ENCODE measurements at regions not wholly inside any gene's neighbourhood (a gene's known extent, or its start where the extent isn't known, plus 50 kb on each side); places are given as distances from the start of the nearest gene placed in this dataset.

- H3K9me3 ChIP-seq (replicated peaks in 1 of 2; ENCODE audit: control insufficient read depth in 1 of 2, insufficient read depth in 1 of 2, low read length in 2 of 2): peaks cover 25 to 32% of the 10 kb centered on the region in 2 donors
- H3K36me3 Mint-ChIP-seq: no peaks in the 10 kb centered on the region
- H3K36me3 ChIP-seq (replicated peaks in 1 of 2; ENCODE audit: control insufficient read depth in 1 of 2, insufficient read depth in 2 of 2, low read length in 2 of 2): no peaks in the 10 kb centered on the region
- H3K27ac ChIP-seq (ENCODE audit: low read depth in 1 of 2, low read length in 2 of 2): no peak overlapping the region
- WGBS (ENCODE audit: insufficient coverage): 97% methylated on average over 16 of the region's 43 CpGs
- H3K4me3 ChIP-seq (replicated peaks in 1 of 3; ENCODE audit: low read depth in 2 of 3, low read length in 3 of 3): no peak overlapping the region
- peaks cover 2% of the 10 kb centered on the region for H3K4me1 Mint-ChIP-seq
- no peaks in the 10 kb centered on the region for H3K27me3 ChIP-seq (ENCODE audit: control insufficient read depth in 2 of 2, insufficient read depth in 2 of 2, low read length in 2 of 2)
- H4K20me1 ChIP-seq (ENCODE audit: insufficient read depth, low read length): no peaks in the 10 kb centered on the region
- TF ChIP-seq CTCF (IDR thresholded peaks at IDR 0.05): no peak
- no peak overlapping the region for H3K9ac ChIP-seq (ENCODE audit: insufficient read depth, low read length, poor library complexity, severe bottlenecking)
- no peaks in the 10 kb centered on the region for H3K79me2 ChIP-seq (ENCODE audit: insufficient read depth, low read length)
- intact Hi-C loops (cut with micrococcal nuclease): no loop called here
- peaks cover 18 to 29% (median 25%) of the 10 kb centered on the region in 7 donors for H3K9me3 Mint-ChIP-seq
- peaks cover 3 to 6% (median 4%) of the 10 kb centered on the region in 3 donors for H3K27me3 Mint-ChIP-seq (ENCODE audit: low read depth in 3 of 3)
- DNase-seq: no peak
- H2AFZ ChIP-seq (ENCODE audit: insufficient read depth, low read depth, low read length, poor library complexity, severe bottlenecking): no peak overlapping the region
- H3K4me2 ChIP-seq (replicated peaks; ENCODE audit: extremely low read depth, low read length, poor library complexity, severe bottlenecking): no peak overlapping the region
- no peaks in the 10 kb centered on the region for H3K4me1 ChIP-seq (ENCODE audit: control insufficient read depth in 1 of 2, insufficient read depth in 2 of 2, low read length in 2 of 2)
- no peak overlapping the region for H3K4me3 Mint-ChIP-seq
- H3K27ac Mint-ChIP-seq: no peak overlapping the region
Measured at GRCh38 chr19:5257155-5258045, 83.2 kb downstream of the PTPRS start.

- H3K36me3 Mint-ChIP-seq: no peaks in the 10 kb centered on the region
- H3K9me3 Mint-ChIP-seq: peaks cover 18 to 29% (median 25%) of the 10 kb centered on the region in 7 donors
- TF ChIP-seq CTCF (IDR thresholded peaks at IDR 0.05): no peak
- Histone ChIP-seq H3K4me3 (replicated peaks in 1 of 3; ENCODE audit: low read depth in 2 of 3, low read length in 3 of 3) (no peak overlapping the region), H3K27ac (ENCODE audit: low read depth in 1 of 2, low read length in 2 of 2) (no peak overlapping the region), H3K9me3 (replicated peaks in 1 of 2; ENCODE audit: control insufficient read depth in 1 of 2, insufficient read depth in 1 of 2, low read length in 2 of 2) (peaks cover 25 to 32% of the 10 kb centered on the region in 2 donors), H2AFZ (ENCODE audit: insufficient read depth, low read depth, low read length, poor library complexity, severe bottlenecking) (no peak overlapping the region), H3K4me2 (replicated peaks; ENCODE audit: extremely low read depth, low read length, poor library complexity, severe bottlenecking) (no peak overlapping the region), H4K20me1 (ENCODE audit: insufficient read depth, low read length) (no peaks in the 10 kb centered on the region), H3K9ac (ENCODE audit: insufficient read depth, low read length, poor library complexity, severe bottlenecking) (no peak overlapping the region), H3K27me3 (ENCODE audit: control insufficient read depth in 2 of 2, insufficient read depth in 2 of 2, low read length in 2 of 2) (no peaks in the 10 kb centered on the region), H3K79me2 (ENCODE audit: insufficient read depth, low read length) (no peaks in the 10 kb centered on the region), H3K36me3 (replicated peaks in 1 of 2; ENCODE audit: control insufficient read depth in 1 of 2, insufficient read depth in 2 of 2, low read length in 2 of 2) (no peaks in the 10 kb centered on the region), H3K4me1 (ENCODE audit: control insufficient read depth in 1 of 2, insufficient read depth in 2 of 2, low read length in 2 of 2) (no peaks in the 10 kb centered on the region)
- DNase-seq: no peak
- H3K27ac Mint-ChIP-seq: no peak overlapping the region
- H3K4me3 Mint-ChIP-seq: no peak overlapping the region
- H3K27me3 Mint-ChIP-seq (ENCODE audit: low read depth in 3 of 3): peaks cover 3 to 6% (median 4%) of the 10 kb centered on the region in 3 donors
- intact Hi-C loops (cut with micrococcal nuclease): no loop called here
- 100% methylated on average over 2 of the region's 22 CpGs for WGBS (ENCODE audit: insufficient coverage)
- no peaks in the 10 kb centered on the region for H3K4me1 Mint-ChIP-seq
Measured at GRCh38 chr19:5255602-5256231, 84.9 kb downstream of the PTPRS start.

All from CD14-positive monocyte (primary cell).